Urinary bladder (tissue), 3 donors: ENCODE measurements at regions not wholly inside any gene's neighbourhood (a gene's known extent, or its start where the extent isn't known, plus 50 kb on each side); places are given as distances from the start of the nearest gene placed in this dataset.

Source experiments
- DNase-seq: peaks from one replicate; pipeline ENCODE4 v3.0.0-alpha.2; 2015; ENCODE audit errors: extremely low spot score
- H3K27ac ChIP-seq: one replicate; pipeline ENCODE4 v1.5.1; 2013; ENCODE audit warnings: low read depth, mild to moderate bottlenecking, moderate library complexity
- H3K36me3 ChIP-seq: one replicate; pipeline ENCODE4 v1.6.1; 2013; ENCODE audit warnings: mild to moderate bottlenecking, moderate library complexity; ENCODE audit not compliant: insufficient read depth
- H3K4me1 ChIP-seq: one replicate; pipeline ENCODE4 v1.6.1; 2013; ENCODE audit warnings: mild to moderate bottlenecking, moderate library complexity; ENCODE audit not compliant: insufficient read depth
- H3K4me3 ChIP-seq: one replicate; pipeline ENCODE4 v1.5.1; 2013; ENCODE audit warnings: low read depth, low read length
- WGBS: extraction: QIAGEN DNeasy Blood & Tissue Kit; methylation state at CpG from one replicate; pipeline ENCODE4 v1.1.7; 2013; 5-methylcytosine and 5-hydroxymethylcytosine counted together
- donor health status: healthy with polysubstance abuse.
- donor health status: healthy.

DNA sequence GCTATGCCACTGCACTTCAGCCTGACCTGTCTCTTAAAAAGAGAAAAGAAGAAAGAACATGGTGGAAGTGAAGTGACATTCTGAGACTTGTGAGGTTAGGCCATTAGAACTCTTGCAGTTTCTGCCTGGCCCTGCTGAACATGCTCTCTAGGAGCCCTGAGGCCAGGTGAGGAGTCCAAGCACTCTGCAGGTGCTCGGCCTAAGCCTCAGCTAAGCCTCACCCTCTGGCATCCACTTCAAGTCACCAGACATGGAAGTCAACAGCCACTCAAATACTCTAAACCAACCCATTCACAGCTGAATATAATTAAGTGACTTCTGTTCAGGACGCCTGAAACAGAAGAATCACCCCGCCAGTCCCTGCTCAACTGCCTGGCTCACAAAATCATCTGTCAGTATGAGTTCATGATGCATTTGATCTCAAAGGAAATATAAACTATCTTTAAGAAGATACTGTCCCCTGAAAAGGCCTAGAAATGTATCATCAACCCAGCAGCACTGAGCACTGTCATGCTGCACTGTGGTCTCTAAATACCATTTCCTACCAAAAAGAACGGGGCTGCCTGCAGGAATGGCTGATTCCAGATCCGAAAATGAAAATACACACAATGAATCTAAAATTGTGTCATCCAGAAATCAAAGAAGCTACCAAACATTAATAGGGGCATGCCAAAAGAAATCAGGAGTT, 118.8 kb downstream of the PSMG1 start:
- no peak overlapping the region for H3K4me3 ChIP-seq
- H3K4me1 ChIP-seq, result no peaks in the 10 kb centered on the region
- WGBS, result 96% methylated on average over 5 of the region's 5 CpGs
- no peak for DNase-seq
- H3K36me3 ChIP-seq, result no peaks in the 10 kb centered on the region
- H3K27ac ChIP-seq, result no peak overlapping the region

DNA sequence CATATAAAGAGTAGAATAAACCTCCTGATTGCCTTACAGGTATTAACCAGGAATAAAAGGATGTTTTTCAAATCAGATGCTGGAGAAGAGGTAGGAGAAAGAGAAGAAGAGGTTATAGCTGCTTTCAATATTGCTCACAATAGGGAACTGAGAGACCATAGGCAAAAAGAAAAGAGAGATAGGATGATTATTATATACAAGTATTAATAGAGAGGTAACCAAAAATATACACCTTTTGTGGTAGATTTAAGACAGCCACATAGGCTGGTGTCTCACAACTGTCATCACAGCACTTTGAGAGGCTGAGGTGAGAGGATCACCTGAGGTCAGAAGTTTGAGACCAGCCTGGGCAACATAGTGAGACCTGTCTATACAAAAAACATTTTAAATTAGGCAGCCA, 119.7 kb downstream of the PSMG1 start:
- Histone ChIP-seq H3K4me1 (no peaks in the 10 kb centered on the region), H3K36me3 (no peaks in the 10 kb centered on the region), H3K4me3 (no peak overlapping the region), H3K27ac (no peak overlapping the region)
- DNase-seq, result no peak

DNA sequence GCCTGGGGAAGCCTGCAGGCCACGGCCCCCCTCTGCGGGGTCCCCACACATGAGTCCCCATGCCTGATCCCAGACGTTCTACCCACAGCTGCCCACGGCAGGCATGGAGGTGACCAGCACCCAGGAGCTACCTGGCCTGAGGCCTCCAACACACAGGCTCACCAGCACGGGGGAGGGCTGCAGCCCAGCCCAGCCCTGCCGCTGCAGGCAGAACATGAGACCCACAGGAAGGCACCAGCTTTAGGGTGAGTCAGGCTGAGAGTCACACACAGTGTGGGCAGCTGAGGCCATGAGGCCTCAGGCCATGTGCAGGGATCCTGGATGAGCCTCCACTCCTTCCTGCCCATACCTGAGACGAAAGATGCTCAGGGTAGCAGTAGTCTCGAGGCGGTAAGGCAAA, 121.1 kb downstream of the PSMG1 start:
- H3K36me3 ChIP-seq, result no peaks in the 10 kb centered on the region
- no peaks in the 10 kb centered on the region for H3K4me1 ChIP-seq
- 92% methylated on average over 9 of the region's 9 CpGs for WGBS
- H3K27ac ChIP-seq, result no peak overlapping the region
- no peak overlapping the region for H3K4me3 ChIP-seq
- no peak for DNase-seq

DNA sequence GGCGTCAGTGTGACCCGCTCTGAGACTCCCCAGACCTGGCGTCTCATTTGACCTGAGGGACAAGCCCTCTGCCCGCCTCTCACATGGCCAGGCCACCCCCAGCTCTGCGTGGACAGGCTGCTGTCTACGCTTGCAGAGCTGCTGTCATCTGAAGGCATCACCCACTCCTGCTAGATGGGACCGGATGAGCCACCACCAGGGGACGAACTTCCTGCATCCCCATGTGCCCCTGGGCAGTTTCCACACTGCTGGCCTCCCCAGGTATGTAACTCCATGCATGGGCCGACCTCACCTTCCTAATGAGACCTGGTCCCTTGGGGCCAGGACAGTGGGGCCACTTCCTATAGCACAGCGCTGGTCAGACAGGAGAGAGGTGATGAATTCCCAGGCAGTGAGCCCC, 121.5 kb downstream of the PSMG1 start:
- H3K4me1 ChIP-seq, result no peaks in the 10 kb centered on the region
- no peak for DNase-seq
- WGBS, result 97% methylated on average over 10 of the region's 10 CpGs
- no peaks in the 10 kb centered on the region for H3K36me3 ChIP-seq
- no peak overlapping the region for H3K4me3 ChIP-seq
- H3K27ac ChIP-seq, result no peak overlapping the region

DNA sequence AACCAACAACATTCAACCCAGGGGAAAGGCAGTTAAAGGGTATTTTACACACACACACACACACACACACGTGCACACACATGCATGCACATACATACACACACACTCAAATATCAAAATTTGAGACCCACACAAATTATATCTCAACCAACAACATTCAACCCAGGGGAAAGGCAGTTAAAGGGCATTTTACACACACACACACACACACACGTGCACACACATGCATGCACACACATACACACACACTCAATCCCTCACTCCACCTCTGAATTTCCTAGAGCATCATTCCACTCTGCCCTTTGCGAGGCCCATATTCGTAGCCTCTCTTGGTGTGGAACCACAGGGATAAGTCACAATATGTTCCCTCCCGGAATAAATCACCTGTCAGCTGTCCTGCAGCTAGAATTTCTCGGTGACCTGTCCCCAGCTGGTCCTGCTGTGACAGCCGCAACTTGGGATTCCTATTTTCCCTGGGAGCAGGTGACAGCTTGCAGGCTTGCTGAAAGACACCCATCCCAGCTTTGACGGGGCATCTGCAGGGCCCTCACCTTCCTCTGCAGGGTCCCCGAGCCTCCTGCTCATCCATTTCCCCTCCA, 122.7 kb downstream of the PSMG1 start:
- H3K36me3 ChIP-seq, result no peaks in the 10 kb centered on the region
- H3K27ac ChIP-seq, result no peak overlapping the region
- no peak for DNase-seq
- 89% methylated on average over 9 of the region's 9 CpGs for WGBS
- no peaks in the 10 kb centered on the region for H3K4me1 ChIP-seq
- no peak overlapping the region for H3K4me3 ChIP-seq

DNA sequence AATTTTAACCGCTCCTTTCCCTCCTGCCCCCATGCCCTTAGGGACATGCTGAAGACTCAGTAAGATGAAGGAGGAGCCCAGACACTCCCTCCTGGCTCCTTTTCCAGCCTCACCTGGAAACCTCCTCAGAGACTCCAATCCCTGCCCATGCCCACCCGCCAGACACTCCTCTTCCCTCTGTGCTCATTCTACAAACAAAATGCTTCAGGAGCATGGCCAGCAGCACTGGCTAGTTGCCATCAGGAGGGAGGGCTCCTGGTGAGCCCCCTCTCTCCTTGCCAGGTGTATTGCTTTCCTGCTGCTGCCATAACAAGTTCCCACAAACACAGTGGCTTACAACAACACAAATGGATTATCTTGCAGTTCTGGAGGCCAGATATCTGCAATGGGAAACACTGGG, 126.1 kb downstream of the PSMG1 start:
- 81% methylated on average over 2 of the region's 2 CpGs for WGBS
- Histone ChIP-seq H3K27ac (no peak overlapping the region), H3K4me1 (no peaks in the 10 kb centered on the region), H3K36me3 (no peaks in the 10 kb centered on the region), H3K4me3 (no peak overlapping the region)
- no peak for DNase-seq

DNA sequence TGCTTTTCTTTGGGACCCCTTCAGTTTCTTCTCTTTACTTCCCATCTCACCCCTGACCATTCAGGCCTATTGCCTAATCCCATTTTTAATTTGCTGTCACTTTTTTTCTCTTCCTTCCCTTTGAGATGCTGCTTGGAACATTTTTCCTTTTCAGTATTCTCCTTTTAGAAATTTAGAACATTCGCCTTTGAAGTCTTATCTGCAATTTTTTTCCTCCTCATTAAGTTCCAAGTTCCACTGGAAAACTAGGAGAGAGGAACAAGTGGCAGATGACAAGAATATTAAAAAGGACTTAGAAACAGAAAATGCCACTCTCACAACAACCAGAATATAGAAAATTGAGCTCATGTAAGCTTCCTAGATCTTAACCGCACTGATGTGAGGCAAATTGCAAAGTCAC, 126.6 kb downstream of the PSMG1 start:
- no peak overlapping the region for H3K4me3 ChIP-seq
- no peaks in the 10 kb centered on the region for H3K4me1 ChIP-seq
- H3K27ac ChIP-seq, result no peak overlapping the region
- no peaks in the 10 kb centered on the region for H3K36me3 ChIP-seq
- no peak for DNase-seq
- WGBS, result 87% methylated on average over 2 of the region's 2 CpGs

DNA sequence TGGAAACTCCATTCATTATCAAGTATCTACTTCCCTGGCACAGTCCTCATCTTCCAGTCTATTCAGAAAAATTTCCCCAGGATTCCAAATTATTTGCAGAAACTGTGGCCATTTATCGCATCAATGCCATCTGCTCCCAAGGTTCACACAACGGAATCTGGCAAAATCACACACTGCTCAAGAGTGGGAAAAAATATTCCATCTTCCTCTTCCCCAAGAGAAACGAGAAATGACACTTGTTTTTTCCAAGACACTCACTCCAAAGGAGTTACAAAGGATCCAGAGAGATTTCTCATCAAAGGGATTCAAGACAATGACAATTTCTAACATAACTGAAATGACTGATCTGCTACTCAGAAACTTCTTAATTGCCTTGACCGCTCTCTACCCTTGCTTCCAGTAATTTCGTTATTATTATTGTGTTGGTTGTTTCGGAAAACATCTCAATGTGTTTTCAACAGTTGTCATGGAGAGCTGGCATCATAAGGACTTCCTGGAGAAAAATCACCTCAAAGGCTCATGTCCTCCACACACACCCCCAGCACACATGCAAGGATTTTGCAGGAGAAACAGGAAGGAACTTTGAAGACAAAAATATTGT, 128.0 kb downstream of the PSMG1 start:
- H3K4me1 ChIP-seq, result no peaks in the 10 kb centered on the region
- no peaks in the 10 kb centered on the region for H3K36me3 ChIP-seq
- no peak overlapping the region for H3K27ac ChIP-seq
- WGBS, result 80% methylated on average over 6 of the region's 6 CpGs
- no peak overlapping the region for H3K4me3 ChIP-seq
- no peak for DNase-seq

DNA sequence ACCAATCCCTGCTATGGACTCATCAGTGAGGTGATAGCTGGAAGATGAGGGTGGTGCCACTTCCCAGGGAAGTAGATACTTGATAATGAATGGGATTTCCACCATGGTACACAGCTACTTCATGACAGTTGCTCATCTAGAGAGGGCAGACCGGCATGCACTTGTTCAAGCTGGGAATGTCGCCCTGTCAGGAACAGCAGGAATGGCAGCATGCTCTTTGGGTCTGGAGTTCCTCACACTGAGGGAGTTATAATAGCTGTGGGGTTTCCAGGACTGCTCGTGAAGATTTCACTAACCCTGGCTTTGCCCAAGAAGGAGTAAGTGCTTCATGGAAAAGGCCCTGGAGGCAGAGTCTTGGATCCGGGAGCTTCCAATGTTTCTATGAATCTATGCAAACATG, 129.2 kb downstream of the PSMG1 start:
- H3K4me1 ChIP-seq, result no peaks in the 10 kb centered on the region
- whole genome bisulfite sequencing, result 79% methylated on average over 4 of the region's 4 CpGs
- no peak overlapping the region for H3K4me3 ChIP-seq
- no peaks in the 10 kb centered on the region for H3K36me3 ChIP-seq
- no peak for DNase-seq
- H3K27ac ChIP-seq, result no peak overlapping the region

DNA sequence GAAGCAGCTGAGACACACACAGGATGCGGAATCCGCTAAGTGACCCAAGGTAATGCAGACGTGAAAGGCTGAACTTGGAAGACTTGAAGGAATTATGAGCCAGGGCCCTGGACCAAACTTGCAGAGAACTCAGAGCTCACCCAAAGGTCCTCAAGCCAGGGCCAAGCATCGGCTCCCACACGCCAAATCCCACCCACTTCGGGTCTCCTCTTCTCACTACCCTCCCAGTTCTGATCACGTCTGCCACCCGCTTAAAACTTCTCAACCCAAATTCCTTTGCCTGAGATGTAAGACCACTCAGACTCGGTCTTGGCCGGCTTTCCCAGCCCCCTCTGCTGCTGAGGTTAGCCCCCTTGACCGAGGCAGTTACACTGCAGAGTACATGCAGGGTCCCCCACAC, 130.1 kb downstream of the PSMG1 start:
- no peak overlapping the region for H3K27ac ChIP-seq
- 85% methylated on average over 11 of the region's 11 CpGs for WGBS
- no peaks in the 10 kb centered on the region for H3K36me3 ChIP-seq
- no peak overlapping the region for H3K4me3 ChIP-seq
- H3K4me1 ChIP-seq, result no peaks in the 10 kb centered on the region
- DNase-seq, result no peak

DNA sequence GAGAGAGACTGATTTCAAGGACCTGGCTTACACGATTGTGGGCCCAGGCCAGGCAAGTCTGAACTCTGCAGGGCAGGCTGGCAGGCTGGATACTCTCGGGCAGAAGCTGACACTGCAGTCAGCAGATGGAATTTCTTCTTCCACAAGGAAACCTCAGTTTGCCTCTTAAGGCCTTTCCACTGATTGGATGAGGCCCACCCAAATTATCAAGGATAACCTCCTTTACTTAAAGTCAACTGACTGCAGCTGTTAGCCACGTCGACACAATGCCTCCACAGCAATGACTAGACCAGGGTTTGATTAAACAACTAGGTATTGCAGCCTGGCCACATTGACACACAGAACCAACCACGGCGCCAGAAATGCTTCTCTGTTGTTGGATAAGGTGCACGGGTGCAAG, 130.5 kb downstream of the PSMG1 start:
- no peak for DNase-seq
- no peak overlapping the region for H3K27ac ChIP-seq
- no peaks in the 10 kb centered on the region for H3K36me3 ChIP-seq
- H3K4me1 ChIP-seq, result no peaks in the 10 kb centered on the region
- WGBS, result 89% methylated on average over 7 of the region's 7 CpGs
- H3K4me3 ChIP-seq, result no peak overlapping the region

DNA sequence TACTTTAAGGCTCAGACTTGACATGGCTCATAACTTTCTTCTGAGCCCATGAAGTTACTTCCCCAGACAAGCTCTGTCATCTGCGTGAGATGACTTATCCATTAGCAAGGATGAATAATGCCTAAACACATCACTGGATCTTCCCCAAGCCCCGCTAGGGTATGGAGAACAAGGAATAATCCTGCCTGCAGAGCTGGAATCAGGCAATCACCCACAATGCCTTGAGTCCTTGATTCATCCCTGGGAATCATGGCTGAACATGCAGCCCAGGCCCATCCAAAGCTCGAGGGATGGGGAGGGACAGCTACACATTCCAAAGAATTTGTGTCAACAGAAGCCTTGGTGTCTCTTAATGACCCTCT, 131.7 kb downstream of the PSMG1 start:
- DNase-seq, result no peak
- no peaks in the 10 kb centered on the region for H3K36me3 ChIP-seq
- no peaks in the 10 kb centered on the region for H3K4me1 ChIP-seq
- no peak overlapping the region for H3K4me3 ChIP-seq
- WGBS, result 80% methylated on average over 3 of the region's 3 CpGs
- H3K27ac ChIP-seq, result no peak overlapping the region

DNA sequence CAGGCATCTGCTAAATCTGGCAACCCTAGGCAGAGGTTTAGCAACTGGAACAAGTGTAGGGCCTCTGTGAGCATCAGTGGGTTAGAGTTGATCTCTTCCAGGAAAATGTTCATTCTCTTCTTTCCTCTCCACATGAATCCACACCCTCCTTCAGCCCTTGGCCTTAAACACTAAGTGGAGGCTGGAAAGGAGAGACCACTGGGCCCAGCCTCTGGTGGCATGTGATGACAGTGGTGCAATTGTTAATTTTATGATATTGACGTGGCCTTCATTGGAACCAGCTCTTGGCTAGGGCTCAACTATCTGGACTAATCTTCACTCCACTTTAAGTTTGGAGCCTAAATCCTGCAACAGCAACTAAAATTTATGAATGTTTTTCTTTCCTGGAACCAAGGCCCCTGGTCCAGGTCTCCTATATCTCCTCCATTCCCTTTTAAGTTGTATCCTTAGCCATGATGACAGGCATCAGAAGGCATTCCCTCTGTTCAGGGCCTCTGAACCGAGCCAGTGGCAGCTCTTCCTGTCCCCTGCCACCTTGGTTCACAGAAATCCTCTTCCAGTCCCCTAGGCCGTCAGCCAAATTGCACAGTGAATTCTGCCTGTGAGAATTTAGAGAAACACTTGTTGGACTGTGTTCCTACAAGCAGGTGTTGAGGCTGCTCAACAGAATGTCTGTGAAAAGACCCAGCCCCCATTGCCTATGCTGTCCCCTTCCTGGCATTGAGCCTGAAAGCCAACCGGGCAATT, 132.2 kb downstream of the PSMG1 start:
- Histone ChIP-seq H3K4me3 (no peak overlapping the region), H3K4me1 (no peaks in the 10 kb centered on the region), H3K36me3 (no peaks in the 10 kb centered on the region), H3K27ac (no peak overlapping the region)
- DNase-seq, result no peak
- WGBS, result 53% methylated on average over 4 of the region's 4 CpGs

DNA sequence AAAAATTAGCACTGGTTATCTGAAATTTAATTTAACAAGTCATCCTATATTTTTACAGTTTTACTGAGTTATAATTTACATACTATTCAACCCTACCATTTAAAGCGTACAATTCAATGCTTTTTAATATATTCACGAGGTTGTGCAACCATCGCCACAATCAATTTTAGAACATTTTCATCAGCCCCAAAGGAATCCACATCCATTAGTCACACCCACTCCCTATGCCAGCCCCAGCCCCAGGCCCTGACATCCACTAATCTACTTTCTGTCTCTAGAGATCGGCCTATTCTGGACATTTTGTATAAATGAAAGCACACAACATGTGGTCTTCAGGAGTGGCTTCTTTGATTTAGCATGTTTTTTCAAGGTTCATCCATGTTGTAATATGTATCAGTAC, 134.7 kb downstream of the PSMG1 start:
- Histone ChIP-seq H3K27ac (no peak overlapping the region), H3K4me3 (no peak overlapping the region), H3K4me1 (no peaks in the 10 kb centered on the region), H3K36me3 (no peaks in the 10 kb centered on the region)
- WGBS, result 91% methylated on average over 4 of the region's 4 CpGs
- no peak for DNase-seq
